GM18867 (cell line): ENCODE measurements at regions not wholly inside any gene's neighbourhood (a gene's known extent, or its start where the extent isn't known, plus 50 kb on each side); places are given as distances from the start of the nearest gene placed in this dataset.
"Not testable (repeated sequence)": the region's sequence is repeated elsewhere in the genome, so short reads cannot be mapped to it uniquely, and the experiment has no call there.

Experiments
- ATAC-seq: cut with Tn5 transposase; IDR thresholded peaks from one replicate; pipeline ENCODE4 v1.9.1; 2021; ENCODE audit warnings: mild to moderate bottlenecking, moderate library complexity; ENCODE audit not compliant: unreplicated experiment

GRCh38 chr6:159527351-159527750 is 165.7 kb downstream of the SOD2 start:
- no peak for ATAC-seq

GRCh38 chr6:159525445-159526025 is 167.5 kb downstream of the SOD2 start:
- ATAC-seq, result no peak

GRCh38 chr6:159522877-159523547 is 170.0 kb downstream of the SOD2 start:
- ATAC-seq, result no peak

GRCh38 chr6:159521962-159522361 is 171.1 kb downstream of the SOD2 start:
- ATAC-seq, result no peak

GRCh38 chr6:159520002-159520401 is 173.0 kb downstream of the SOD2 start:
- ATAC-seq, result no peak

- ATAC-seq, result not testable (repeated sequence)
These were observed 177.2 kb downstream of the SOD2 start for GRCh38 chr6:159515811-159516210.

GRCh38 chr6:159513914-159514313 is 179.1 kb downstream of the SOD2 start:
- no peak for ATAC-seq

GRCh38 chr6:159513074-159513720 is 179.8 kb downstream of the SOD2 start:
- ATAC-seq, result no peak

GRCh38 chr6:159512571-159512970 is 180.5 kb downstream of the SOD2 start:
- no peak for ATAC-seq

GRCh38 chr6:159512104-159512503 is 180.9 kb downstream of the SOD2 start:
- no peak for ATAC-seq

GRCh38 chr6:159510141-159510540 is 182.9 kb downstream of the SOD2 start:
- ATAC-seq, result no peak

GRCh38 chr6:159508931-159509330 is 184.1 kb downstream of the SOD2 start:
- ATAC-seq, result no peak

- ATAC-seq, result no peak
These were observed 187.0 kb downstream of the SOD2 start for GRCh38 chr6:159506048-159506447.

- no peak for ATAC-seq
These were observed 187.7 kb downstream of the SOD2 start for GRCh38 chr6:159505140-159505922.

GRCh38 chr6:159501558-159501957 is 191.5 kb downstream of the SOD2 start:
- no peak for ATAC-seq

- ATAC-seq, result no peak
These were observed 194.0 kb downstream of the SOD2 start for GRCh38 chr6:159499034-159499433.

GRCh38 chr6:159494586-159494972 is 198.5 kb downstream of the SOD2 start:
- no peak for ATAC-seq

GRCh38 chr6:159493898-159494585 is 199.0 kb downstream of the SOD2 start:
- ATAC-seq, result no peak

- ATAC-seq, result no peak
These were observed 199.7 kb downstream of the SOD2 start for GRCh38 chr6:159493231-159493897.

- ATAC-seq, result no peak
These were observed 202.6 kb downstream of the SOD2 start for GRCh38 chr6:159490298-159490937.
